ENCODE measurements at regions not wholly inside any gene's neighbourhood (a gene's known extent, or its start where the extent isn't known, plus 50 kb on each side); places are given as distances from the start of the nearest gene placed in this dataset.

DNA sequence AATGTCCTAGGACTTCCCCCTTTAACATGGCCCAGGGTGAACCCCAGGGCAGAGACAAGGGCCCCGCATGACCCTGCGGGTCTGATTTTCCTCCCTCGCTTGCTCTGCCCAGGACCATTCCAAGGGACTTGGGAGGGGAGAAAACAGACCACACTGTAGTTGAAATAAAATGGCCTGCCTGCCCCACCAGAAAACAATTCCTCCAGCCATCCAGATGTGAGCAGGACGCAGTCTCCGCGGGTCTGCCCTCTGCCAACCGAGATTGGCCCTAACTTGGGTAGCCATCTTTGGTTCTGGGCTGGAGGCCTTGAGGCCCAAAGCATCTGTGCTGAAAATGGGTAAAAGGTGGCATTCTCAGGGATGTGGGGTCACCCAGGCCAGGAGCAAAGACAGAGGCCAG is 75.5 kb downstream of the RFLNA start:
- TF ChIP-seq REST (IDR thresholded peaks at IDR 0.05; ENCODE audit: insufficient replicate concordance, low read depth) (no peak), POLR2AphosphoS5 (IDR thresholded peaks at IDR 0.05; ENCODE audit: low read depth) (no peak), GABPA (IDR thresholded peaks at IDR 0.05; ENCODE audit: low read depth) (no peak), SPI1 (IDR thresholded peaks at IDR 0.05; ENCODE audit: borderline replicate concordance, low read depth) (no peak)
- TF ChIP-seq, protein P1, sequence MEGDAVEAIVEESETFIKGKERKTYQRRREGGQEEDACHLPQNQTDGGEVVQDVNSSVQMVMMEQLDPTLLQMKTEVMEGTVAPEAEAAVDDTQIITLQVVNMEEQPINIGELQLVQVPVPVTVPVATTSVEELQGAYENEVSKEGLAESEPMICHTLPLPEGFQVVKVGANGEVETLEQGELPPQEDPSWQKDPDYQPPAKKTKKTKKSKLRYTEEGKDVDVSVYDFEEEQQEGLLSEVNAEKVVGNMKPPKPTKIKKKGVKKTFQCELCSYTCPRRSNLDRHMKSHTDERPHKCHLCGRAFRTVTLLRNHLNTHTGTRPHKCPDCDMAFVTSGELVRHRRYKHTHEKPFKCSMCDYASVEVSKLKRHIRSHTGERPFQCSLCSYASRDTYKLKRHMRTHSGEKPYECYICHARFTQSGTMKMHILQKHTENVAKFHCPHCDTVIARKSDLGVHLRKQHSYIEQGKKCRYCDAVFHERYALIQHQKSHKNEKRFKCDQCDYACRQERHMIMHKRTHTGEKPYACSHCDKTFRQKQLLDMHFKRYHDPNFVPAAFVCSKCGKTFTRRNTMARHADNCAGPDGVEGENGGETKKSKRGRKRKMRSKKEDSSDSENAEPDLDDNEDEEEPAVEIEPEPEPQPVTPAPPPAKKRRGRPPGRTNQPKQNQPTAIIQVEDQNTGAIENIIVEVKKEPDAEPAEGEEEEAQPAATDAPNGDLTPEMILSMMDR (IDR thresholded peaks at IDR 0.05; ENCODE audit: insufficient read depth, low read length) = no peak
- H3K27me3 ChIP-seq (ENCODE audit: insufficient read depth, poor library complexity, severe bottlenecking) = no peaks in the 10 kb centered on the region
- H3K27ac ChIP-seq (replicated peaks) = no peak overlapping the region
- no peak overlapping the region for H3K4me3 ChIP-seq (replicated peaks; ENCODE audit: insufficient read depth, low read length)
- no peak for DNase-seq (ENCODE audit: low read depth in 1 of 2, low spot score in 1 of 2)

- TF ChIP-seq POLR2AphosphoS5 (IDR thresholded peaks at IDR 0.05; ENCODE audit: low read depth) (no peak), GABPA (IDR thresholded peaks at IDR 0.05; ENCODE audit: low read depth) (no peak), REST (IDR thresholded peaks at IDR 0.05; ENCODE audit: insufficient replicate concordance, low read depth) (no peak), SPI1 (IDR thresholded peaks at IDR 0.05; ENCODE audit: borderline replicate concordance, low read depth) (no peak)
- TF ChIP-seq, protein P1 (IDR thresholded peaks at IDR 0.05; ENCODE audit: insufficient read depth, low read length) = no peak
- no peak for DNase-seq (ENCODE audit: low read depth in 1 of 2, low spot score in 1 of 2)
- no peak overlapping the region for H3K4me3 ChIP-seq (replicated peaks; ENCODE audit: insufficient read depth, low read length)
- H3K27me3 ChIP-seq (ENCODE audit: insufficient read depth, poor library complexity, severe bottlenecking) = no peaks in the 10 kb centered on the region
- no peak overlapping the region for H3K27ac ChIP-seq (replicated peaks)
Observed at GRCh38 chr12:124369827-124370378, 75.0 kb downstream of the RFLNA start.

DNA sequence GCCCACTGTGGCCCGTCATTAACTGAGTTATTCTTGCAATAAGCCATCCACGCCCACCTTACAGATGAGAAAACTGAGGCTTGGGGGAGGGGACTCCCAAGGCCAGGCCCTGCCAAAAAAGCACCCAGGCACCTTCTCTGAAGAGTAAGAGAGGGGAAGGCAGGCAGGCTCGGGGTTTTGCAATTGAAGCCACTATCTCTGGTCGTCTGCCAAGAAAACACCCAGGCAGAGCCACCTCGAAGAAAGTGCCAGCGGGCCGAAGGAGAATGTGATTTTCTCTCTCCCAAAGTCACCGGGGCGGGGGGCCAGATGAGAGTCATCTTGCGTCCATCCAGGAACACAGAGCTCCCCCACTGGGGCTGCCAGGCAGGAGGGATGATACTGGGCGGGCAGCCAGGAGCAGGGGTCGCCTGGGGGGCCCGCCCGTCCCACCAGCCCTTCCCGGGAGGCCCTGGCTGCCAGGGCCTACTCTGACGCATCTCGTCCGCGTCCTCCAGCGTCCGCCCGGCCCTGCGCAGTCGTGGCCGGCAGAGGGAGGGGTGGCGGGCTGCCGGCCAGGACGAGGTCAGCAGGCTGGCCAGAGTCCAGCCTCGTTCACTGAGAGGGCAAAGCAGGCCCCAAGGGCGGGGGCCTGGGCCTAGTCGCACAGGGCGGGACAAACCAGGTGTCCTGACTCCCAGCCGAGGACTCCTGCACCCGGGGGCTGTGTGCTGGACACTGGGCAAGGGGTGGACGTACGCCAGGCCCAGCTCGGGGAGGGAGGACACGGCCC is 74.3 kb downstream of the RFLNA start:
- TF ChIP-seq POLR2AphosphoS5 (IDR thresholded peaks at IDR 0.05; ENCODE audit: low read depth) (no peak), SPI1 (IDR thresholded peaks at IDR 0.05; ENCODE audit: borderline replicate concordance, low read depth) (no peak), GABPA (IDR thresholded peaks at IDR 0.05; ENCODE audit: low read depth) (no peak), REST (IDR thresholded peaks at IDR 0.05; ENCODE audit: insufficient replicate concordance, low read depth) (no peak)
- TF ChIP-seq, protein P1 (IDR thresholded peaks at IDR 0.05; ENCODE audit: insufficient read depth, low read length) = no peak
- Histone ChIP-seq H3K4me3 (replicated peaks; ENCODE audit: insufficient read depth, low read length) (no peak overlapping the region), H3K27ac (replicated peaks) (no peak overlapping the region), H3K27me3 (ENCODE audit: insufficient read depth, poor library complexity, severe bottlenecking) (no peaks in the 10 kb centered on the region)
- no peak for DNase-seq (ENCODE audit: low read depth in 1 of 2, low spot score in 1 of 2)

Data from HL-60 (cell line).